Cardiac septum (tissue), 1 donor: ENCODE measurements at regions not wholly inside any gene's neighbourhood (a gene's known extent, or its start where the extent isn't known, plus 50 kb on each side); places are given as distances from the start of the nearest gene placed in this dataset.
A peak's percentile ranks its signal among the peaks of the same experiment; 100 is the strongest.

Experiments used
- DNase-seq: peaks from one replicate; pipeline ENCODE4 v3.0.0-alpha.2; 2020; ENCODE audit warnings: low spot score
- intact Hi-C: fragments of 100-400 bp; cut with DNase I; formaldehyde crosslinking; loops from one replicate; pipeline ENCODE4 v1.14.0; 2022
- donor health status: DM: no; HTN: no; CAD: no.

DNA sequence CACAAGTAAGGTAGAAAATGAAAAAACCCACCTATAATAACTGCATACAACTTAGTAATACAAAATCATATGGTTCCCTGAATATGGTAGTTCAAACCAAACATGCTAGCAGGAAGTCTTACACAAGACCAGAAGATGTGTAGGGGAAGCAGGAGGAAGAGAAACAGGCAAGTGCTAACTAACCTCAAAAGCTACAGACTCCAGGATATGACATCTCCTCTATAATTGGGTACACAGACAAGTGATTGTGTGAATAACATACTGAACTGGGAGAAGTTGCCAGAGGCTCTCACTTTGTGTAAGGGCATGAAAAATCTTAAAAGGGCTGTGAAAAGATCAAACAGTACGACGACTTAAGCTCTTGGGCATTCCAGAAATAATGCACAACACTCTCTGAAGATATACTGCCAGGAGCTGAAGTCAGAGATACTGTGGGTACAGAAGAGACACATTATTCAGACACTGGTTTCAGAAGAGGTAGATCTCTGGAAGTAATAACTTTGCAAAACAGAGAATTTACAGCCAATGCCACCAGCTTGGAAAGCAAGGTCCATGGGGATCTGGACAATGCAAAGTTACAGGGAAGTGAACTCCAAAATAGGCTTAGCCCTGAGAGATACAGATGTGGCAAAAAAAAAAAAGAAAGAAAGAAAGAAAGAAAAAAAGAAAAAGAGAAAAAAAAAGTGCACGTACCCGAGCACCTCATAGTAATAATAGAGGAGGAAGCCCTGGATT is 767.2 kb downstream of the TNS3 start:
- intact Hi-C loops: no loop called here
- no peak for DNase-seq

DNA sequence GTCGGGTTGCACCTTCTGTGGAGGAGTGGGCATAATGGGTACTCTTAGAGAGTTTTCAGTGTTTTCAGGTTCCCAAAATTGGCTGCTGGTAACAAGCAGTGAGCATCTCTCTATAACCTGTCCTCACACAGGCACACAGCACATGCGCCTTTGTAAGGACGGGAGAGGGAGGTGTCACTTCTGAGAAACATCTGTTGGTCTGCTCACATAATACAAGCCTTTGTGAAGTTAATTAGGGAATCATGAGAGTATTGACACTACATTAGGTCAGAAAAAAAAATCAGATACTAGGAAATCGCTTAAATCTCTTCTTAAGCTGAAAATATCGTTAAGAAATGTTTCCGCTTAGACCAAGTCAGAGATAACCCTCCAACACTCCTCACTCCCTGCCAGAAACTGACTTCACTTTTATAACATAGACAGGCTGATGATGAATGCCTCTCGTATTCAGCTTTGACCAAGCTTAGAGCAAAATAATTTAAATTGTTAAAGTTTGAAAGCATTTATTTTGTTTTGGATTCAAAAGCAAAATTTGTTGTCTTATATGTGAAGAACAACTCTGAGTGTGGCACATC is 769.7 kb downstream of the TNS3 start:
- intact Hi-C loops: no loop called here
- DNase-seq: no peak

DNA sequence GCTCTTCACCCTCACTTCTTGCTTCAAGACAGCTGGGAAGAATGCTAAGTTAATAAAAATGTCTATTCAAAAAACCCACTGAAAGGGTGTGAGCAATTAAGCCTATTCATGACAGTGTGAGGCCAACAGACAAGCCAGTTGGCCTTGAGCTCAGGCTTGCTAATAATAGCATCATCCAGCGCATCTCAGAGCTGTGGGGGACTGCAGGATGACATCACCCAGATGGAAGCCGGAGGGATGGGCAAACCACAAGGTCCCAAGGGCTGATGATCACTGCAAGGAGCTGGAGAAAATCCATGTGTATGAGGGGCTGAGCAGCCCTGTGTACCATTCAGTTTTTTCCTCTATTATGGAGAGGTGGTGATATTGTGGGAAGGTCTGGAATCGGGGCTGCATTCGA is 770.4 kb downstream of the TNS3 start:
- intact Hi-C loops: no loop called here
- DNase-seq: peak; percentile 79

DNA sequence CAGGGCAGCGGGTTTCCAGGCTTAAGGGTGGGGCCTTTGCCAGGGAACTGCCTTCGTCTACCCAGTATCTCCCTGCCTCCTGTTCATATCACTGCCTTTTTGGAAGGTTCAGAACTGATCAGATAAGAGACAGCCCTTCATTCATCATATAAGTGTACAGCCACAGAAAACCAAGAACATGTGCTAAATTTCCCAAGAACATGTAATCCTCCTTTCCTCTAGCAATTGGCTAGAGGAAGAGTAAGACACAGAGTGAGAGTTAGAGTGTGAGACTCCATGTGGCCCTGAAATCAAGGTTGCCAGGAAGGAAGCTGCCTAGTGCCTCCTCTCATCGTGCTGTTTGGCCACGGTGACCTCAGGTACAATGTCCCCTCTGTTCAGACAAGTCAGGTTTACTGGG is 770.9 kb downstream of the TNS3 start:
- intact Hi-C loops: no loop called here
- no peak for DNase-seq

DNA sequence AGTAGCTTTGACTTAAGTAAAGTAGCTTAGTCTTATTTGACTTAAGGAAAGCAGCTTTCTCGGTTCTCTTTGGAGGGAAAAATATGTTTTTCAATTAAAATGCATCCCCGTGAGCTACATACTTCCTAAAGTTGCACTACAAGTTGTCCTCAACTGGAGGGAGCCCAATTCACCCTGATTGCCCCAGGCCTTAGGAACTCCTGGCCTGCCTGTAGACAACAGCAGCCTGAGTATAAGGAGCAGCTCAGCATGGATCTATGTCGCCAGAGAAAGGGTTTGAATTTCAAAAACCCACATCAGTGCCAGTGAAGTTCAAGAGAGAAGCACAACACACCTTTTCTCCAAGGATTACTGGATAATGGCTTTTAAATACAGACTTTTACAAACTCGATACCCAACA is 772.0 kb downstream of the TNS3 start:
- no peak for DNase-seq
- intact Hi-C loops: loop anchor here (5.0 kb wide), 1 partner anchor 227 kb away; no protein-coding TSS in a partner anchor

DNA sequence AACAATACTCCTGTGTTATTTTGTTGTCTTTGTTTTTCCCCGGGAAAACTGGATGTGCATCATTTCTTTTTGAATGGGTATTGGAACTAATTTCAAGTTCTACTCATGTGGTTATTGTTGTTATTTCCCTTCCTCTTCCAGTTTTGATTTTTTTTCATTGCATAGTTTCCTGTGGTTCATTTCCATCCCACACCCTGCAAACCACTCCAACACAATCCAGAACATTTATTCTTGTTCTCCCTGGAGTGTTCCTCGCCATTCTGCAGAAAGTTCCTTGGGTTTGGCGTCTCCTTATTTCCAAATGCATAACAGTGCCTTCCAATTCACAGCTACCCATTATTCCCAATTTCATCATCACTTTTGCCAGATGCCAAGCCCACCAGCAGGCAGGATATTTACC is 775.1 kb downstream of the TNS3 start:
- intact Hi-C loops: loop anchor here (5.0 kb wide), 1 partner anchor 230 kb away; no protein-coding TSS in a partner anchor
- no peak for DNase-seq

DNA sequence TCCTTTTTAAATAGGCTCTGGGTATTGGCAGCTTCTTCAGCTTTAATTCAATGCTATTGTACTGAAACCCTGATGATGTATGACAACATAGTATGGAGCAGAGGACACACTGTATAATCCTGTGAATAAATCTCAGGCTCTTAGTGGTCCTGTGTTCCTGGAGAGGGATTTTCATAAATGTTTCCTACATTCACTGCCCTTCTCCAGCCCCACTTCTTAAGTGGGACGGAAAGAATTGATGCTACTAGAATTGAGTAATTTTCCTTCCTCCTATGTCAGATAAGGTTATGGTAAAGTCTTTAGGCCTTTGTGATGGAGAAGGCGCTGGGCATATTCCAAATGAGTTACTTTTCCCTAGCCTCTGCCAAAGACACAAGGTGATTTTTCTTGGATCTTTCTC is 779.4 kb downstream of the TNS3 start:
- DNase-seq: no peak
- intact Hi-C loops: no loop called here

DNA sequence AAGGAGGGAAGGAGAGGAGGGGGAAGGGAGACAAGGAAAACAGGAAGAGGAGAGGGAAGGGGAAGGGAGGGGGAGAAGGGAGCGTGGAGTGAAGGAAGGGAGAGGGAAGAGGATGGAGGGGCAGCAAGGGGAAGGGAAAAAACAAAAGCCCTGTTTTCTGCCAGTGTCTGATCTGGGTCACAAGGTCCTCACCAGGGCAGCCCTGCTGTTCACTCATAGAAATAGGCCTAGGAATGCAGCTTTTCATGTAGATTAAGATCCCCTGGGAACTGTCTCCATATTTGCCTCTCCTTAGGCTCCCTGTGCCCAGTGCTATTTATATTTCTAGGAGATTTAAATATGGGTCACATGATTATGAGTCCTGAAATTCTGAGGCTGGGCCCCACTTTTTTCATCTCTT is 790.7 kb downstream of the TNS3 start:
- intact Hi-C loops: no loop called here

DNA sequence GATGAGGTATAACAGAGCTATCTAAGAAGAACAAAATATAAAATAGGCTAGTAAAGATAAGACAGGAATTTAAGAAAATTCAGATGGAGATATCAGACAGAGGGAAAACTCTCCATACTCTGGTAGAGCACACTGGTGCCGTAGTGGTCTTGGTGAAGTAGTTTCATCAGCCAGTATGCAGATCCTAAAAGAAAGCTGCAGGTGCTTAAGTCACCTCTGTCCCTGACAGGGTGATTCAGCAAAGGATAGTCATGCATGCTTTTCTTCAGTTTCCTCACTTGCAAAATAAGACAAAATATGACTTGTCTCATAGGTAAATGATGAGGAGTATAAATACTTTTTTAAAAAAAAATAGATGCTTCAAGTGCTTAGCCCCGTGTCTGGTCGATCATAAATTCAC is 794.9 kb downstream of the TNS3 start:
- DNase-seq: no peak
- intact Hi-C loops: no loop called here

More for the DNA sequence above, 790.7 kb downstream of the TNS3 start:
- DNase-seq: no peak

DNA sequence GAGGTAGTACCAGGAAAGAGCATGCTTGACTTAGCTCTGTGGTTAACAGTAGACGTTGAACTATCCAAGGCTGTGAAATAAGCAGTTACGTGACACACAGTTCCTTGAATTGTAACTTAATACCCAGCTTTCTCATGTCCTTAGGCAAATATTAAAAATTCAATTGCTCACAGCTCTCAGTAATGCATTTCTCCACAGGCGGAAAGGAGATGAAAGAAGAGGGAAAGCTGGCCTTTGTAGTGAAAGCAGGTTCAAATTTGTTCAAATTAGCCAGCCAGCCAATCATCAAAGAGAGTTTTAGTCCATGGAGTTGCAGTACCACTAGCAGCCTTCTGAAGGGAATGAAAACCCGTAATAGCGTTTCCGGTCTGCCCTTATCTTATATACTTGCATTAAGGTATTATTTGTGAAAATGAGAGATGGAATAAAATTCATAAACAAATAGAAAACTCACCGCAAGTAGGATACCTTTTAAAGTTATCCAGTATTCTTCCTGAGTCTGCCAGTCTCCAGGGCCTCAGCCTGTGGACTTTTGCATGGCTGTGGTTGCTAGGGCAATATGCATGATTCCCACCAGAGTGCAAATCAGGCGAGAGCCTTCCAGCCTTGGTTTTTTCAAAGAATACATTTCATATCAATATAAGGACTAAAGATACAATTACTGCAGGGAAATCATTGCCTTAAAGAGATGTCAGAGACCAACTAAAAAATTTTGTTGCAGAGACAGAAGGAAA is 795.5 kb downstream of the TNS3 start:
- intact Hi-C loops: no loop called here
- DNase-seq: no peak

DNA sequence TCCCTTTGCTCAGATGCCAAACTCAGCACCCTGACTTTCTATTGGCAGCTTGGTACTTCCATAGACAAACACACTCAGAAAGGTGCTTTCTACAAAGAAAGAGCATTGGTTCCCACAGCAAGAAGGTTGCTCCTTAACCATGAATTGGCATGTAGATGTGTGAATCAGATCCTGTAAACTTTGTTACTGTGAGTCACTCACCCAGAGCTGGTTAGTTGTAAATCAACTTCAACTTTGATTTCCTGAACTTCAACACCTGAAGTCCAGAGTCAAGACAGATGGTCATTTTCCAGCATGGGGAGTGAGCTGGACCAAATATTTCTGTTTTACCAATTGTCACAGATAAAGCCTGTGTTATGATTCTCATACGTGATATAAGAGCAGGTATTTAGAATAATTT is 797.2 kb downstream of the TNS3 start:
- intact Hi-C loops: no loop called here
- no peak for DNase-seq

DNA sequence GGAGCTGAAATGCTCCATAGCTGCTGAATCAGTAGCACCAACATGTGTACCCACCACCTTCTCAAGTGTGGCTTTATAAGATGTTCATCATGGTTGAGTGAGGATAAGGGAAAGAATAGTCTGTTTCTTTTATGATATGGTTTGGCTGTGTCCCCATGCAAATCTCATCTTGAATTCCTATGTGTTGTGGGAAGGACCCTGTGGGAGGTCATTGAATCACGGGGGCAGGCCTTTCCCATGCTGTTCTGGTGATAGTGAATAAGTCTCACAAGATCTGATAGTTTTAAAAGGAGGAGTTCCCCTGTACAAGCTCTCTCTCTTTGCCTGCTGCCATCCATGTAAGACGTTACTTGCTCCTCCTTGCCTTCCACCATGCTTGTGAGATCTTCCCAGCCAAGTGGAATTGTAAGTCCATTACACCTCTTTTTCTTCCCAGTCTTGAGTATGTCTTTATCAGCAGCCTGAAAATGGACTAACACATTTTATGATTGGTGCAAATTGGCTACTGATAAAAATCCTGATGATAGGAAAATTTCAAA is 799.9 kb downstream of the TNS3 start:
- no peak for DNase-seq
- intact Hi-C loops: no loop called here

DNA sequence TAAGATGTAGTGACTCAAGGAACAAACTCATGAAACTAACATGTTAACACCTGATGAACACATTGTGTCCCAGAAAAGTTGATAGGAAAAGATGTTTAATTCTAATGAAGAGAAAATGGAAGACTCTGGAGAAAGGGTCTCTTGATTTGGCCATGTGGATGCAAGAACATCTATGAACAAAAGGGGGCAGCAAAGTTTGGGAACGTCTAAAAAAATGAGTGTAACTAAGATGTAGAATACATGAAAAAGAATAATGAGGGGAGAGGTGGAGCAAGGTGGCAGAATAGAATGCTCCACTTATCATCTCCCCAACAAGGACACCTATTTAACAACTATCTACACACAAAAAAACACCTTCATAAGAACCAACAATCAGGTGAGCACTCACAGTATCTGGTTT is 805.1 kb downstream of the TNS3 start:
- no peak for DNase-seq
- intact Hi-C loops: loop anchor here (5.0 to 10.0 kb wide), 2 partner anchors 311 to 852 kb away; partner anchors contain the start of gene IGFBP3

DNA sequence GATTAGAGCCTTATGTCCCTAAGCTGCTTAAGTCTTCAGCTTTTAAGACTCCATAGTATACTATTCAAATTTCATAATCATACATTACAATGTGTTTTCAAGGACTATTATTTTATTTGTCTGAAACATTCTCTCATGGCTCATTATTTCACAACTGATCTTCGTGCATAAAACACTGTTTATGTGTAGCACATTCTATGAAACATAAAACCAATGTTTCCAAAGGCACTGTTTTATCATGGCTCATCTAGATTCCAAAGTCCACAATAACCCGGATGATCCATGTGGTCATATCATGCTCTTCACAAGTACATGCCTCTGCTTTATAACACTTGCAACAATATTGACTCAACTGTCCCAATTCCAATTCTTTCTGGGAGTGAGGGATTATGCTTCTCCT is 806.1 kb downstream of the TNS3 start:
- intact Hi-C loops: loop anchor here (5.0 to 10.0 kb wide), 2 partner anchors 312 to 851 kb away; partner anchors contain the start of gene IGFBP3
- no peak for DNase-seq

DNA sequence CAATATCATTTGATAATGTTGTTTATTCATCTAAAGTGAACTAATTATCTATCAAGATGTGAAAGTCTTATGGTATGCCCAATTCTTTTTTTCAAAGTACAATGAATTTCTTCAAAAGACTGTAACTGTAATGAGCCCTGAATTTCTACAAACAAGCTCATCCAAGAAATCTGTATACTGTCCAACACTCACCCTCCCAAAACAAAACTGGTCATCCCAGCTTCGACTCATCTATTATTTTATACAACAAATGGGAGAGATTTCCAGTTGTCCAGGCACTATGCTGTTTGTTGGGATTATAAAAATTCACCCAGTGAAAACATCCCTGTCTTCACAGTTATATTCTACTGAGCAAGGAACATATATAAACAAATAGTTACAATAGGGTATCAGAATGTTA is 806.9 kb downstream of the TNS3 start:
- DNase-seq: no peak
- intact Hi-C loops: loop anchor here (5.0 to 10.0 kb wide), 2 partner anchors 312 to 850 kb away; partner anchors contain the start of gene IGFBP3

DNA sequence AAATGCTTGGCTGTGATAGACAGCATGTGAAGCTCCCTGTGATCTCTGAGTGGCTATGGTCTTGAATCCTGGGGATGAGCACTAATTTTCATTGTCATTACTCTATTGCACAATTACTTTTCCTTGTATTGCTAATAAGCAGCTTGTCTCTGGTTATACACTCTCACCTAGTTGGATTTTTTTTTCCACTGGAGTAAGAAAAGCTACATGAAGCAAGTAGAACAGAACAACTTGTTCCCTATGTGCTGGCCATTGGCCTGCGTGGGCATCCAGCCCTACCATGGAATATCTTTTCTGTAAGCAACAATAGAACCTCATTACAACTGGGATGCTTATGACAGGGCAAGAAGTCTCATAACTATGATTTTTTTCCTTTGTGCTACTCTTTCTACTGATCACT is 807.4 kb downstream of the TNS3 start:
- DNase-seq: no peak
- intact Hi-C loops: loop anchor here (10.0 kb wide), 1 partner anchor 850 kb away; the partner anchor contains the start of gene IGFBP3

DNA sequence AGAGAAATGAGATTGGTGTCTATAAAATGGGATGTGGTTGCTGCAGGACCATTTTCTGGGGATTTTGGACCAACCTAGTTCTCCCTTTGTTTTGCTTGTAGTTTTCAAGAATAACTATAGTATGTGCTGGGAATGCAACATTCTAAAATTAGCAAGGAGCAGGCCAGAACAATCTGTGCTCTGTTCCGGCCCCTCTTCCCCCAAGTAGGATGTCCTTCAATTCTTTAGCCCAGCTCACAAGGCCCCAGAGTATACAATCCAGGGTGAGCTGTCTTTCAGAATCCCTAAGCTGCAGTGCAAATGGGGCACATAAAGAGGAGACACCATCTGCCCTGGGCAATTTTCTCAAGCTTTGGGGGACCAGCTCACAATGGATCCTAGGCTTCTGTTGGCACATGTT is 809.1 kb downstream of the TNS3 start:
- DNase-seq: no peak
- intact Hi-C loops: loop anchor here (10.0 kb wide), 1 partner anchor 848 kb away; the partner anchor contains the start of gene IGFBP3

DNA sequence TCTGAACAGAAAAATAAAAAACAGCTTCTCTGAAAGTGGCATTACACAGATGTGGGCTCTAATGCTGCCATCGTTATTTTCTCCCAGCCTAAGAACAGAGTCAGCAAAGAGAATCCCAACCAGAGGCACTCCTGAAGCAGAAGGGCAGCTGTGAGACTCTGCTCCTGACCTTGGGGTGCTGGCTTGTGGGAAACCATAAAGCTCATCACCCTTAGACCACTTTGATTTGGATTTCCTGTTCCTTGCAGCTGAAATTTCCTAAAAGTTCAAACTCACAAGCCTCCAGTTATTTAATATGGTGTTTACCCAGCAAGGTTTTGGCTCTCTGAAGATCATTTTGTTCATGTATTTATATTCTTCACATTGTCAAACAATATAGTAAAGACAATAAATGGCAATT is 814.8 kb downstream of the TNS3 start:
- intact Hi-C loops: loop anchor here (10.0 kb wide), 1 partner anchor 488 kb away; no protein-coding TSS in a partner anchor

DNA sequence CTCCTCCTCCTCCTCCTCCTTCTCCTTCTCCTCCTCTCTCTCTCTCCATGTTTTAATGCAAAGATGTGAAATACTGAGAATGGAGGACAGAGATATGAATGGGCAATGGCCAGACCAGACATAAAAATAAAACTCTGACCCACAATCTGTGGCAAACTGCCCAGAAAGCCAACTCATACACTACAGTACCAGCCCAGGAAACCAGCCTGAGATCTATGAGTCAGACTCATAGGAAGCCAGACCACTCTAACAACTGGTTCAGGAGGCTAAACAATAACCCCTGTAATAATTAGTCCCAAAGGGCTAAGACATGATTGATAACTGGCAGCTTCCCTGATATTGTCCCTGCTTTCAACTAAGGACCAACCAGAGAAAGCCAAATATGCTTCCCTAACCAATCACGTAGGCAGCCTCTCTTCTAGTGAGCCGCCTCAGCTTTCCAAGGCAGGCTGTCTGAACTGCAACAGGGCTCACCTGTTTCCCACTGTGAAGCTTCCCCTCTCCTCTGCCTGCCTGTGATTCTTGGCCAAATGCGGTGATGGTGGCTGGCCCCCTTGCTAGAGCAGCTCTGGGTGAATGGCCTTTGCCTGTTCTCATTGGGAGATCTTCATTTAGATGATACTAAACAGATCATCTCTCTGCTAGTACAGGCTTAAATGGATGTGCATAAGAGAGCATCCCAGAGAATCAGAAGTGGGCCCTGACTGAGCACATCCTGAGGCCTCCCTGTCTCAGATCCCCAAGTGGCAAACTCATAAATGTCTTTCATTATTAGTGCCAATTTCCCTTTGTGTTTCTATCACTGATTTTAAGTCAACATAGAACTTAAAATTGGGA is 817.6 kb downstream of the TNS3 start:
- DNase-seq: no peak
- intact Hi-C loops: loop anchor here (10.0 kb wide), 1 partner anchor 490 kb away; no protein-coding TSS in a partner anchor

More for the DNA sequence above, 814.8 kb downstream of the TNS3 start:
- no peak for DNase-seq
